ENCODE measurements at regions not wholly inside any gene's neighbourhood (a gene's known extent, or its start where the extent isn't known, plus 50 kb on each side); places are given as distances from the start of the nearest gene placed in this dataset.
A peak's percentile ranks its signal among the peaks of the same experiment; 100 is the strongest.

DNA sequence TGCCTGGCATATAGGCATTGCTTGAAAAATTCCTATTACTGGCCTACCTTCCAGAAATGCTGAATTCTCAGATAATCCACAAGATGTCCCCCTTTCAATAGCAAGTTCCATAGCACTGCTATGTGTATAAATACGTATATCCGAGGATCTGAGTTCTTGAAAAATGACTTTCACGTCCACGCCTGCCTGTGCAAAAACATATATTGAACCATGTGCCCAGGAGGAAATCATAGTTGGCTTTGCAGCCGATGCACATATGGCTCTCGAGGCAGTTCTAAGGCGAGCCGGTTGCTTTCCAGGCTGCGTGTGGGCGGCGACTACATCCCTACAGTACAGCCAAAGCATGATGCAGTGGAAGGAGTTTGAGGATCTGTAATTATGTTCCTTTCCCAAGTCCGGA, 55.4 kb upstream of the ESX1 start:
- peak; percentile 14 for TF ChIP-seq CTCF (IDR thresholded peaks at IDR 0.05; ENCODE audit: low read depth, low read length)
- no peak for TF ChIP-seq POLR2A (IDR thresholded peaks at IDR 0.05; ENCODE audit: extremely low read depth, insufficient read length)
- no peak for TF ChIP-seq MYC (IDR thresholded peaks at IDR 0.05; ENCODE audit: low read depth, low read length)
- TF ChIP-seq, protein P1, sequence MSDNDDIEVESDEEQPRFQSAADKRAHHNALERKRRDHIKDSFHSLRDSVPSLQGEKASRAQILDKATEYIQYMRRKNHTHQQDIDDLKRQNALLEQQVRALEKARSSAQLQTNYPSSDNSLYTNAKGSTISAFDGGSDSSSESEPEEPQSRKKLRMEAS (IDR thresholded peaks at IDR 0.05; ENCODE audit: low read depth, low read length): no peak
- peak; percentile 13 for DNase-seq (ENCODE audit: low read depth)
- no peak overlapping the region for H3K4me3 ChIP-seq (ENCODE audit: low read depth, low read length)

DNA sequence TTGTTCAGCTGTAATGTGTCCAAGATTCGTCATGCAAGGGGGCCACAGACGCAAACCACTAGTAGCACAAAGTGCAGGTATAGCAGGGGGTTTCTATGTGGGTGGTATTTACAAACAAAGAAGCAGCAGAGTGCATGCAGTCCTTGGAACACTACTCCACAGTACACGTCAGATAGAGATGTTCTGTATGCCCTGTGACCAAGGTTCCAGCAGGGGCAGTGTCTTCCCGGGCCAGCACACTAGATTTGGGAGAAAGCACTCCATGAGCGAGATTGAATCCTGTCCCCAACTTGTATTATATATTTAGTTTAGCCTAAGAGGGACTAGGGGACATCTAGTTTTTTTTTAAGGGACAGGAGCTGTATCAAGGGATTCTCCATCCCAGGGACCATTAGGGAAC, 54.4 kb upstream of the ESX1 start:
- H3K4me3 ChIP-seq (ENCODE audit: low read depth, low read length): no peak overlapping the region
- TF ChIP-seq CTCF (IDR thresholded peaks at IDR 0.05; ENCODE audit: low read depth, low read length) (no peak), MYC (IDR thresholded peaks at IDR 0.05; ENCODE audit: low read depth, low read length) (no peak), POLR2A (IDR thresholded peaks at IDR 0.05; ENCODE audit: extremely low read depth, insufficient read length) (no peak)
- TF ChIP-seq, protein P1 (IDR thresholded peaks at IDR 0.05; ENCODE audit: low read depth, low read length): no peak
- no peak for DNase-seq (ENCODE audit: low read depth)

- TF ChIP-seq MYC (IDR thresholded peaks at IDR 0.05; ENCODE audit: low read depth, low read length) (no peak), POLR2A (IDR thresholded peaks at IDR 0.05; ENCODE audit: extremely low read depth, insufficient read length) (no peak), CTCF (IDR thresholded peaks at IDR 0.05; ENCODE audit: low read depth, low read length) (no peak)
- TF ChIP-seq, protein P1 (IDR thresholded peaks at IDR 0.05; ENCODE audit: low read depth, low read length): no peak
- DNase-seq (ENCODE audit: low read depth): no peak
- H3K4me3 ChIP-seq (ENCODE audit: low read depth, low read length): no peak overlapping the region
Measured at GRCh38 chrX:104307341-104307740, 52.6 kb upstream of the ESX1 start.

DNA sequence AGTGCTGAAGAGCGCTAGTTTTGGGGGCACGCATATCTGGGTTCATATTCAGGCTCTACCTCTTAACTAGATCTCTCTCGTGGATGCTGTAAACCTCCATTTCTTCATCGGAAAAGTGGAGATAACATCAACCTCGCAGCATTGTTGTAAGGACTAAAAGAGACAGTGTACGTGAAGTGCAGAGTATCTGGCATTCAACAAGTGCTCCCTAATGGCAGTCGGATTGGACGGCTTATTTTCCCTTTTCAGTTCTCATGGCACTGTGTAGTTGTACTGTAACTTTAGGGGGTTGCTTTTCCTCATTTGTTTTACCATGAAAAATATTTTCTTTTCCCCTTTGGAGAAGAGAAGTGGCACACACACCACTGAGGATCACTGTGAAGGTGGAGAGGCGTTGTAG, 51.4 kb upstream of the ESX1 start:
- DNase-seq (ENCODE audit: low read depth): no peak

More for the DNA sequence above, 51.4 kb upstream of the ESX1 start:
- no peak overlapping the region for H3K4me3 ChIP-seq (ENCODE audit: low read depth, low read length)
- TF ChIP-seq MYC (IDR thresholded peaks at IDR 0.05; ENCODE audit: low read depth, low read length) (no peak), POLR2A (IDR thresholded peaks at IDR 0.05; ENCODE audit: extremely low read depth, insufficient read length) (no peak), CTCF (IDR thresholded peaks at IDR 0.05; ENCODE audit: low read depth, low read length) (no peak)
- TF ChIP-seq, protein P1 (IDR thresholded peaks at IDR 0.05; ENCODE audit: low read depth, low read length): no peak

Data from NB4 (cell line).